HEK293 (cell line): ENCODE measurements at regions not wholly inside any gene's neighbourhood (a gene's known extent, or its start where the extent isn't known, plus 50 kb on each side); places are given as distances from the start of the nearest gene placed in this dataset.

Source experiments
- CTCF ChIP-seq: fragments of 450-650 bp; formaldehyde crosslinking; IDR thresholded peaks from 2 replicates; pipeline ENCODE4 v1.5.1; 2016; ENCODE audit warnings: missing biosample characterization, missing genetic modification characterization
- PRDM6 ChIP-seq: fragments of 450-650 bp; formaldehyde crosslinking; IDR thresholded peaks from 2 replicates; pipeline ENCODE4 v1.5.1; 2017; ENCODE audit warnings: missing biosample characterization, missing genetic modification characterization
- SP3 ChIP-seq: fragments of 450-650 bp; formaldehyde crosslinking; IDR thresholded peaks from 2 replicates; pipeline ENCODE4 v1.5.1; 2016; ENCODE audit warnings: missing biosample characterization, missing genetic modification characterization
- ZNF623 ChIP-seq: fragments of 450-650 bp; formaldehyde crosslinking; IDR thresholded peaks from 2 replicates; pipeline ENCODE4 v1.5.1; 2016; ENCODE audit warnings: missing biosample characterization, missing genetic modification characterization

- no peak for TF ChIP-seq SP3
- TF ChIP-seq PRDM6 (tag by site-specific recombination): no peak
- no peak for TF ChIP-seq ZNF623 (tag by site-specific recombination)
- TF ChIP-seq CTCF (tag by site-specific recombination): no peak
These were observed 98.9 kb upstream of the SDK1 start for GRCh38 chr7:3201937-3202710.
